ENCODE measurements at regions not wholly inside any gene's neighbourhood (a gene's known extent, or its start where the extent isn't known, plus 50 kb on each side); places are given as distances from the start of the nearest gene placed in this dataset.

DNA sequence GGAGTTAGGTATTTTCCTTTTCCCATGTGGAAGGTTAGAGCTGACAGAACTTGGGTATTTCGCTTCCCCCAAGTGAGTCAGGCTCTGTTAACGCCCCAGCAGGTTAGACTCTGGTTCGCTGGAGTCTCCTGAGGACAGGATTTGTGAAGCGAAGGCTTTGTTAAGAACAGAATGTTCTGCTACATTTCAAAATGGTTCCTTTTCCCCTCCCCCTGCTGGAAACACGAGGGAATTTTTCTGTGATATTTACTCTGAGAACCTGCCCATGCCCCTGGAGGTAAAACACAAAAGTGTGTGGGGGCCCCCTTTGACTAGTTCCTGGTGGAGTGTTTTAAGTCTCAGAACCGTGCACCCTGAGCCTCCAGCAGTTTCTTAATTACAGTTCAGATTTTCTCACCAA is 731.4 kb upstream of the CITED2 start:
- TF ChIP-seq POLR2AphosphoS5 (IDR thresholded peaks at IDR 0.05) (no peak), POLR2A (IDR thresholded peaks at IDR 0.05) (no peak)
- TF ChIP-seq, protein P1, sequence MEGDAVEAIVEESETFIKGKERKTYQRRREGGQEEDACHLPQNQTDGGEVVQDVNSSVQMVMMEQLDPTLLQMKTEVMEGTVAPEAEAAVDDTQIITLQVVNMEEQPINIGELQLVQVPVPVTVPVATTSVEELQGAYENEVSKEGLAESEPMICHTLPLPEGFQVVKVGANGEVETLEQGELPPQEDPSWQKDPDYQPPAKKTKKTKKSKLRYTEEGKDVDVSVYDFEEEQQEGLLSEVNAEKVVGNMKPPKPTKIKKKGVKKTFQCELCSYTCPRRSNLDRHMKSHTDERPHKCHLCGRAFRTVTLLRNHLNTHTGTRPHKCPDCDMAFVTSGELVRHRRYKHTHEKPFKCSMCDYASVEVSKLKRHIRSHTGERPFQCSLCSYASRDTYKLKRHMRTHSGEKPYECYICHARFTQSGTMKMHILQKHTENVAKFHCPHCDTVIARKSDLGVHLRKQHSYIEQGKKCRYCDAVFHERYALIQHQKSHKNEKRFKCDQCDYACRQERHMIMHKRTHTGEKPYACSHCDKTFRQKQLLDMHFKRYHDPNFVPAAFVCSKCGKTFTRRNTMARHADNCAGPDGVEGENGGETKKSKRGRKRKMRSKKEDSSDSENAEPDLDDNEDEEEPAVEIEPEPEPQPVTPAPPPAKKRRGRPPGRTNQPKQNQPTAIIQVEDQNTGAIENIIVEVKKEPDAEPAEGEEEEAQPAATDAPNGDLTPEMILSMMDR (IDR thresholded peaks at IDR 0.05) = peak in 2 of 4 experiments; percentile 17 to 32
